Neural cell (in vitro differentiated cells): ENCODE measurements at regions not wholly inside any gene's neighbourhood (a gene's known extent, or its start where the extent isn't known, plus 50 kb on each side); places are given as distances from the start of the nearest gene placed in this dataset.
"Not testable (repeated sequence)": the region's sequence is repeated elsewhere in the genome, so short reads cannot be mapped to it uniquely, and the experiment has no call there.

Experiments
- H2AFZ ChIP-seq: fragments of 200-600, 300-800 bp; sonication (generic), shearing (Covaris generic); 2 replicates; pipeline ENCODE4 v1.6.0; 2014; ENCODE audit warnings: low read depth, mild to moderate bottlenecking, antibody characterized with exemption, low read length, moderate library complexity
- H3F3A ChIP-seq: fragments of 200-600 bp; shearing (Covaris generic); 2 replicates; pipeline ENCODE4 v1.6.1; 2016; ENCODE audit warnings: mild to moderate bottlenecking, moderate library complexity, mixed read lengths, antibody characterized with exemption, low read length; ENCODE audit not compliant: insufficient read depth, poor library complexity, severe bottlenecking
- H3K27ac ChIP-seq: fragments of 200-600, 300-800 bp; sonication (generic), shearing (Covaris generic); 2 replicates; pipeline ENCODE4 v1.5.1; 2014; ENCODE audit warnings: mild to moderate bottlenecking, low read length, moderate library complexity
- H3K27me3 ChIP-seq: fragments of 300-800, 200-600 bp; sonication (generic), shearing (Covaris generic); 2 replicates; pipeline ENCODE4 v1.6.0; 2014; ENCODE audit warnings: mild to moderate bottlenecking, low read depth, low read length, moderate library complexity; ENCODE audit not compliant: insufficient read depth
- H3K36me3 ChIP-seq: fragments of 300-800, 200-600 bp; sonication (generic), shearing (Covaris generic); 2 replicates; pipeline ENCODE4 v1.5.1; 2014; ENCODE audit warnings: mild to moderate bottlenecking, antibody characterized with exemption, low read length, moderate library complexity; ENCODE audit not compliant: insufficient read depth
- H3K4me2 ChIP-seq: fragments of 300-800, 200-600 bp; sonication (generic), shearing (Covaris generic); 2 replicates; pipeline ENCODE4 v1.6.0; 2014; ENCODE audit warnings: mild to moderate bottlenecking, low read length
- H3K4me3 ChIP-seq: fragments of 300-800, 200-600 bp; sonication (generic), shearing (Covaris generic); 2 replicates; pipeline ENCODE4 v1.5.1; 2014; ENCODE audit warnings: mild to moderate bottlenecking, low read length, moderate library complexity
- H3K79me2 ChIP-seq: fragments of 200-600 bp; shearing (Covaris generic); replicated peaks from 2 replicates; pipeline ENCODE4 v1.6.0; 2014; ENCODE audit warnings: mild to moderate bottlenecking, low read length, moderate library complexity; ENCODE audit not compliant: insufficient read depth
- H3K9ac ChIP-seq: fragments of 300-800, 200-600 bp; sonication (generic), shearing (Covaris generic); 2 replicates; pipeline ENCODE4 v1.6.1; 2016; ENCODE audit warnings: mild to moderate bottlenecking, low read length, mixed read lengths
- H3K9me2 ChIP-seq: fragments of 200-600 bp; shearing (Covaris generic); 2 replicates; pipeline ENCODE4 v1.6.1; 2016; ENCODE audit warnings: mild to moderate bottlenecking, low read length, mixed read lengths; ENCODE audit not compliant: insufficient read depth
- H3K9me3 ChIP-seq: fragments of 200-600, 300-800 bp; sonication (generic), shearing (Covaris generic); 2 replicates; pipeline ENCODE4 v1.6.1; 2016; ENCODE audit warnings: mild to moderate bottlenecking, mixed run types, low read length, moderate library complexity, mixed read lengths
- H4K20me1 ChIP-seq: fragments of 200-600 bp; shearing (Covaris generic); 2 replicates; pipeline ENCODE4 v1.6.1; 2016; ENCODE audit warnings: mild to moderate bottlenecking, mixed run types; ENCODE audit not compliant: insufficient read depth
- CTCF ChIP-seq: fragments of 450-650 bp; IDR thresholded peaks from 2 replicates; pipeline ENCODE4 v1.5.1; 2014; ENCODE audit warnings: antibody characterized with exemption, mild to moderate bottlenecking, moderate library complexity; ENCODE audit not compliant: poor library complexity, severe bottlenecking
- EP300 ChIP-seq: fragments of 450-650 bp; conservative IDR thresholded peaks from 2 replicates; pipeline ENCODE4 v1.6.1; 2014; ENCODE audit warnings: antibody characterized with exemption, mild to moderate bottlenecking, moderate library complexity; ENCODE audit not compliant: poor library complexity, severe bottlenecking
- EZH2 ChIP-seq: fragments of 200-600, 300-800 bp; shearing (Covaris generic), sonication (generic); IDR thresholded peaks from 2 replicates; pipeline ENCODE4 v1.6.1; 2014; ENCODE audit warnings: antibody characterized with exemption, low read length, borderline replicate concordance, mild to moderate bottlenecking; ENCODE audit not compliant: insufficient read depth, poor library complexity, severe bottlenecking
- MXI1 ChIP-seq: fragments of 450-650 bp; conservative IDR thresholded peaks from 2 replicates; pipeline ENCODE4 v1.6.1; 2014; ENCODE audit warnings: antibody characterized with exemption, mild to moderate bottlenecking; ENCODE audit not compliant: poor library complexity, severe bottlenecking
- POLR2AphosphoS5 ChIP-seq: IDR thresholded peaks from 2 replicates; pipeline ENCODE4 v1.6.1; 2012
- RAD21 ChIP-seq: fragments of 450-650 bp; conservative IDR thresholded peaks from 2 replicates; pipeline ENCODE4 v1.6.1; 2014; ENCODE audit warnings: antibody characterized with exemption, mild to moderate bottlenecking, moderate library complexity
- SMC3 ChIP-seq: fragments of 450-650 bp; conservative IDR thresholded peaks from 2 replicates; pipeline ENCODE4 v1.6.1; 2014; ENCODE audit warnings: antibody characterized with exemption, mild to moderate bottlenecking, moderate library complexity; ENCODE audit not compliant: poor library complexity
- TAF1 ChIP-seq: IDR thresholded peaks from 2 replicates; pipeline ENCODE4 v1.6.1; 2012; ENCODE audit warnings: low read depth
- TF ChIP-seq, protein P1 (sequence below): IDR thresholded peaks from 2 replicates; pipeline ENCODE4 v1.6.1; 2012; ENCODE audit warnings: borderline replicate concordance

GRCh38 chr19:28594737-28595136, 618.2 kb downstream of the UQCRFS1 start:
- H3K9ac ChIP-seq, result no peak overlapping the region
- no peaks in the 10 kb centered on the region for H3K36me3 ChIP-seq

DNA sequence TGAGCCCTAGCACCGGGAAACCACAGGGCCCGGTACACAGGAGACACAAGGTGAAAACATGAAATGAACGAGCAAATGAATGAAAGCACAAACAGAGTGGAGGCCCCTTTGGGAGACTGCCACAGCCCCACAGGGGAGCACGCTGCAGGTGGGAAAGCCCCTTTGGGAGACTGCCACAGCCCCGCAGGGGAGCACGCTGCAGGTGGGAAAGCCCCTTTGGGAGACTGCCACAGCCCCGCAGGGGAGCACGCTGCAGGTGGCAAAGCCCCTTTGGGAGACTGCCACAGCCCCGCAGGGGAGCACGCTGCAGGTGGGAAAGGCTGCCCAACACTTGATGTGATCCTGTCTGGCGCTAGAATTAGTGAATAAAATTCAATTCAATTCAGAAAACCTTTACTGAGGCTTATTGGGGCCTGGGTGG, 623.0 kb downstream of the UQCRFS1 start:
- not testable (repeated sequence) for H4K20me1 ChIP-seq, H3K9ac ChIP-seq, H3K27ac ChIP-seq, H3F3A ChIP-seq, H3K9me3 ChIP-seq, H2AFZ ChIP-seq, H3K9me2 ChIP-seq, H3K36me3 ChIP-seq, H3K79me2 ChIP-seq, H3K27me3 ChIP-seq, H3K4me2 ChIP-seq, H3K4me3 ChIP-seq

More at GRCh38 chr19:28594737-28595136, 618.2 kb downstream of the UQCRFS1 start:
- Histone ChIP-seq H3F3A (no peaks in the 10 kb centered on the region), H3K9me3 (no peaks in the 10 kb centered on the region), H3K4me3 (no peak overlapping the region), H3K27ac (no peak overlapping the region), H3K79me2 (no peaks in the 10 kb centered on the region), H3K4me2 (no peak overlapping the region), H3K9me2 (no peaks in the 10 kb centered on the region), H2AFZ (no peak overlapping the region), H3K27me3 (no peaks in the 10 kb centered on the region), H4K20me1 (no peaks in the 10 kb centered on the region)
- TF ChIP-seq, protein P1, sequence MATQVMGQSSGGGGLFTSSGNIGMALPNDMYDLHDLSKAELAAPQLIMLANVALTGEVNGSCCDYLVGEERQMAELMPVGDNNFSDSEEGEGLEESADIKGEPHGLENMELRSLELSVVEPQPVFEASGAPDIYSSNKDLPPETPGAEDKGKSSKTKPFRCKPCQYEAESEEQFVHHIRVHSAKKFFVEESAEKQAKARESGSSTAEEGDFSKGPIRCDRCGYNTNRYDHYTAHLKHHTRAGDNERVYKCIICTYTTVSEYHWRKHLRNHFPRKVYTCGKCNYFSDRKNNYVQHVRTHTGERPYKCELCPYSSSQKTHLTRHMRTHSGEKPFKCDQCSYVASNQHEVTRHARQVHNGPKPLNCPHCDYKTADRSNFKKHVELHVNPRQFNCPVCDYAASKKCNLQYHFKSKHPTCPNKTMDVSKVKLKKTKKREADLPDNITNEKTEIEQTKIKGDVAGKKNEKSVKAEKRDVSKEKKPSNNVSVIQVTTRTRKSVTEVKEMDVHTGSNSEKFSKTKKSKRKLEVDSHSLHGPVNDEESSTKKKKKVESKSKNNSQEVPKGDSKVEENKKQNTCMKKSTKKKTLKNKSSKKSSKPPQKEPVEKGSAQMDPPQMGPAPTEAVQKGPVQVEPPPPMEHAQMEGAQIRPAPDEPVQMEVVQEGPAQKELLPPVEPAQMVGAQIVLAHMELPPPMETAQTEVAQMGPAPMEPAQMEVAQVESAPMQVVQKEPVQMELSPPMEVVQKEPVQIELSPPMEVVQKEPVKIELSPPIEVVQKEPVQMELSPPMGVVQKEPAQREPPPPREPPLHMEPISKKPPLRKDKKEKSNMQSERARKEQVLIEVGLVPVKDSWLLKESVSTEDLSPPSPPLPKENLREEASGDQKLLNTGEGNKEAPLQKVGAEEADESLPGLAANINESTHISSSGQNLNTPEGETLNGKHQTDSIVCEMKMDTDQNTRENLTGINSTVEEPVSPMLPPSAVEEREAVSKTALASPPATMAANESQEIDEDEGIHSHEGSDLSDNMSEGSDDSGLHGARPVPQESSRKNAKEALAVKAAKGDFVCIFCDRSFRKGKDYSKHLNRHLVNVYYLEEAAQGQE, result no peak
- TF ChIP-seq MXI1 (no peak), RAD21 (no peak)

DNA sequence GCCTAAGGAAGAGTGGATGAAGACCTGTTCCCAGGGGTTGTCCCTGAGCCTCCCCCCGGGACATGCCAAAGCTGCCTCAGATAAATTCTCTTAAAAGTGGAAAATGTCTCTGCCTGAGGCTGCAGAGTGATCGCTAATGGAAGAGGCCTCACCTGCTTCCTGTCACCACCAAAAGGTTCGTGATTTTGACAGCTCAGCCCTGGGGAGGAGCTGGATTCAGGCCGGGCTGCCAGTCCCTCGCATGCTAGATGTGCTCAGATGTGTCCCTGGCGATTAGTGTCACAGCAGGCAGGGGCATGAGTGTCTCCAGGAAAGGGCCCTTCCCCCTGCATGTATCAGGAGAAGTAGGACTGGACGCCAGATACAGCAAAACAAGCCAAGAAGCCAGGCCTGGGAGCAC, 626.5 kb downstream of the UQCRFS1 start:
- Histone ChIP-seq H3K9me2 (no peaks in the 10 kb centered on the region), H2AFZ (no peak overlapping the region), H3K27me3 (no peaks in the 10 kb centered on the region)

More for the DNA sequence above, 626.5 kb downstream of the UQCRFS1 start:
- H4K20me1 ChIP-seq, result no peaks in the 10 kb centered on the region
- no peak overlapping the region for H3K4me3 ChIP-seq
- H3K9me3 ChIP-seq, result no peaks in the 10 kb centered on the region
- no peak overlapping the region for H3K27ac ChIP-seq
- H3K36me3 ChIP-seq, result no peaks in the 10 kb centered on the region
- no peaks in the 10 kb centered on the region for H3F3A ChIP-seq
- no peak for TF ChIP-seq SMC3
- TF ChIP-seq EZH2, result no peak
- TF ChIP-seq POLR2AphosphoS5, result no peak
- TF ChIP-seq MXI1, result no peak
- no peak for TF ChIP-seq RAD21
- no peak for TF ChIP-seq EP300
- no peak for TF ChIP-seq CTCF
- TF ChIP-seq, protein P1, result no peak
- no peak for TF ChIP-seq TAF1
- no peak overlapping the region for H3K4me2 ChIP-seq
- H3K9ac ChIP-seq, result no peak overlapping the region
- no peaks in the 10 kb centered on the region for H3K79me2 ChIP-seq
